ENCODE measurements at regions not wholly inside any gene's neighbourhood (a gene's known extent, or its start where the extent isn't known, plus 50 kb on each side); places are given as distances from the start of the nearest gene placed in this dataset.

DNA sequence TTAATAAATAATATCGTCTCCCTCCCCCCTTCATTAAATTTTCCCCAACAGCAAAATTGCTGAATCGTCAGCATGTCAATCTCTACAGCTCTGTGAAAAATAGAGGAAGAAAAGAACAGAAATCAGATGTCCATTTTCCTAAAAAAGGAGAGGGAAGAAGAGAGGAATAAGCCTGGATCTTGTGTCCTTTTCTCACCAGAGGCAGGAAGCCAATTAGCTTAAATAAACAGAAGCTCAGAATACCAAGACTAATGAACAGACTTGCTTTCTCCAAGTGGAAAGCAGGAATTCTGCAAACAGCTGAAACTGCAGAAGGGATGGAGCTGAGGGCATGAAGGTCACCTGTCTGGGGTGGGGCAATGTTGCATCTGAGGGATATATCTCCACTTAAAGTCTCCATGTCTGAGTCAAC is 265.7 kb downstream of the CCDC85A start:
- H3F3A ChIP-seq (ENCODE audit: low read depth) = peaks cover 12% of the 10 kb centered on the region
- H3K27me3 ChIP-seq = no peaks in the 10 kb centered on the region
- peak overlapping the region; percentile 48 for H3K4me2 ChIP-seq
- Mint-ChIP-seq H3K4me1 (peaks cover 3% of the 10 kb centered on the region), H3K36me3 (no peaks in the 10 kb centered on the region), H3K27ac (no peak overlapping the region), H3K27me3 (ENCODE audit: insufficient read depth, low read depth) (peaks cover 4% of the 10 kb centered on the region), H3K4me3 (no peak overlapping the region), H3K9me3 (no peaks in the 10 kb centered on the region)
- peaks cover 19% of the 10 kb centered on the region for H3K4me1 ChIP-seq
- H3K9me3 ChIP-seq (ENCODE audit: low read depth) = no peaks in the 10 kb centered on the region
- peak; percentile 45 for DNase-seq (ENCODE audit: low spot score)
- TF ChIP-seq EZH2 (IDR thresholded peaks at IDR 0.05) (no peak), EZH2phosphoT487 (IDR thresholded peaks at IDR 0.05) (no peak)
- H4K20me1 ChIP-seq (ENCODE audit: low read depth) = no peaks in the 10 kb centered on the region
- peak overlapping the region; percentile 69 for H2AFZ ChIP-seq (replicated peaks)
- H3K36me3 ChIP-seq = no peaks in the 10 kb centered on the region
- H3K79me2 ChIP-seq (ENCODE audit: low read depth) = no peaks in the 10 kb centered on the region
- no peak overlapping the region for H3K9ac ChIP-seq
- H3K4me3 ChIP-seq = no peak overlapping the region
- H3K27ac ChIP-seq = peak overlapping the region; percentile 52

DNA sequence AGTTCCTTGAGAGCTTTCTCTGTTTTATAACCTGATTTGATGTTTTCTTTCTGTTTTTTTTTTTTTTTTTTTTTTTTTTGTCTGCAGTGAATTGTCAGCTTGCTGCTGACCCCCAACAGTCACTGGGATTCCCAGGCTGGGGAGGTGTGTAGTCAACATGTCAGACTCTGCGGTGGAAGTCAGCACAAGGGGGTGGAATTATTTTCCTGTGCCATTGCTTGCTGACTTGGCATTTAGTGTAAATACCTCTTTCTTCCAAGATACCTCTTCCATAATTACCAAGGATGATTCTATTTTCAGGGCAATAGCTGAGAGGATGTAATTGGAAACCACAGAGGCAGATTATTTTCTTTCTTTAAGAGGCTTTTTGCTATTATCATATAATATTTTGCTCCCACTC is 266.3 kb downstream of the CCDC85A start:
- TF ChIP-seq CTCF (IDR thresholded peaks at IDR 0.05) (no peak), EZH2phosphoT487 (IDR thresholded peaks at IDR 0.05) (no peak)

GRCh38 chr2:56450772-56451171 is 267.0 kb downstream of the CCDC85A start:
- H3K27me3 Mint-ChIP-seq (ENCODE audit: insufficient read depth, low read depth) = peaks cover 4% of the 10 kb centered on the region
- H3F3A ChIP-seq (ENCODE audit: low read depth) = peaks cover 12% of the 10 kb centered on the region
- H3K27ac ChIP-seq = no peak overlapping the region
- no peak overlapping the region for H3K4me2 ChIP-seq
- no peaks in the 10 kb centered on the region for H3K9me3 Mint-ChIP-seq
- DNase-seq (ENCODE audit: low spot score) = no peak
- no peak overlapping the region for H3K4me3 Mint-ChIP-seq
- no peaks in the 10 kb centered on the region for H3K36me3 ChIP-seq
- peaks cover 3% of the 10 kb centered on the region for H3K4me1 Mint-ChIP-seq
- no peaks in the 10 kb centered on the region for H3K79me2 ChIP-seq (ENCODE audit: low read depth)
- TF ChIP-seq CTCF (IDR thresholded peaks at IDR 0.05) (no peak), EZH2phosphoT487 (IDR thresholded peaks at IDR 0.05) (no peak), EZH2 (IDR thresholded peaks at IDR 0.05) (no peak)
- no peaks in the 10 kb centered on the region for H4K20me1 ChIP-seq (ENCODE audit: low read depth)
- H3K9me3 ChIP-seq (ENCODE audit: low read depth) = no peaks in the 10 kb centered on the region
- H2AFZ ChIP-seq (replicated peaks) = no peak overlapping the region
- no peak overlapping the region for H3K9ac ChIP-seq
- H3K27ac Mint-ChIP-seq = no peak overlapping the region
- no peaks in the 10 kb centered on the region for H3K27me3 ChIP-seq
- H3K36me3 Mint-ChIP-seq = no peaks in the 10 kb centered on the region
- peaks cover 19% of the 10 kb centered on the region for H3K4me1 ChIP-seq
- H3K4me3 ChIP-seq = no peak overlapping the region

More for the DNA sequence above, 266.3 kb downstream of the CCDC85A start:
- peaks cover 19% of the 10 kb centered on the region for H3K4me1 ChIP-seq
- H3K36me3 ChIP-seq = no peaks in the 10 kb centered on the region
- no peaks in the 10 kb centered on the region for H3K79me2 ChIP-seq (ENCODE audit: low read depth)
- no peak overlapping the region for H3K27ac Mint-ChIP-seq
- H3K9me3 Mint-ChIP-seq = no peaks in the 10 kb centered on the region
- H3K9ac ChIP-seq = no peak overlapping the region
- no peaks in the 10 kb centered on the region for H3K27me3 ChIP-seq
- H3K36me3 Mint-ChIP-seq = no peaks in the 10 kb centered on the region
- no peak overlapping the region for H2AFZ ChIP-seq (replicated peaks)
- peaks cover 4% of the 10 kb centered on the region for H3K27me3 Mint-ChIP-seq (ENCODE audit: insufficient read depth, low read depth)
- H3K27ac ChIP-seq = no peak overlapping the region
- H4K20me1 ChIP-seq (ENCODE audit: low read depth) = no peaks in the 10 kb centered on the region
- DNase-seq (ENCODE audit: low spot score) = no peak
- peak overlapping the region; percentile 48 for H3K4me2 ChIP-seq
- H3K4me3 ChIP-seq = no peak overlapping the region
- H3K9me3 ChIP-seq (ENCODE audit: low read depth) = no peaks in the 10 kb centered on the region
- H3F3A ChIP-seq (ENCODE audit: low read depth) = peaks cover 12% of the 10 kb centered on the region
- no peak overlapping the region for H3K4me3 Mint-ChIP-seq
- H3K4me1 Mint-ChIP-seq = peaks cover 3% of the 10 kb centered on the region

GRCh38 chr2:56455642-56456041 is 271.9 kb downstream of the CCDC85A start:
- Histone ChIP-seq H2AFZ (replicated peaks) (no peak overlapping the region), H4K20me1 (ENCODE audit: low read depth) (no peaks in the 10 kb centered on the region), H3K36me3 (no peaks in the 10 kb centered on the region), H3K27ac (no peak overlapping the region), H3F3A (ENCODE audit: low read depth) (no peaks in the 10 kb centered on the region), H3K9me3 (ENCODE audit: low read depth) (no peaks in the 10 kb centered on the region), H3K9ac (no peak overlapping the region), H3K4me3 (no peak overlapping the region), H3K4me2 (no peak overlapping the region), H3K27me3 (no peaks in the 10 kb centered on the region), H3K4me1 (no peaks in the 10 kb centered on the region), H3K79me2 (ENCODE audit: low read depth) (no peaks in the 10 kb centered on the region)
- no peaks in the 10 kb centered on the region for H3K36me3 Mint-ChIP-seq
- no peak for DNase-seq (ENCODE audit: low spot score)
- H3K4me3 Mint-ChIP-seq = no peak overlapping the region
- H3K9me3 Mint-ChIP-seq = no peaks in the 10 kb centered on the region
- TF ChIP-seq CTCF (IDR thresholded peaks at IDR 0.05) (no peak), EZH2phosphoT487 (IDR thresholded peaks at IDR 0.05) (no peak), EZH2 (IDR thresholded peaks at IDR 0.05) (no peak)
- no peak overlapping the region for H3K27ac Mint-ChIP-seq
- no peaks in the 10 kb centered on the region for H3K4me1 Mint-ChIP-seq
- peaks cover 2% of the 10 kb centered on the region for H3K27me3 Mint-ChIP-seq (ENCODE audit: insufficient read depth, low read depth)
